CD4-positive, alpha-beta T cell treated with Interleukin-10 for 1 hour (primary cell): ENCODE measurements at regions not wholly inside any gene's neighbourhood (a gene's known extent, or its start where the extent isn't known, plus 50 kb on each side); places are given as distances from the start of the nearest gene placed in this dataset.

Source experiments
- DNase-seq: peaks from one replicate; pipeline ENCODE4 v3.0.0-alpha.2; 2020

DNA sequence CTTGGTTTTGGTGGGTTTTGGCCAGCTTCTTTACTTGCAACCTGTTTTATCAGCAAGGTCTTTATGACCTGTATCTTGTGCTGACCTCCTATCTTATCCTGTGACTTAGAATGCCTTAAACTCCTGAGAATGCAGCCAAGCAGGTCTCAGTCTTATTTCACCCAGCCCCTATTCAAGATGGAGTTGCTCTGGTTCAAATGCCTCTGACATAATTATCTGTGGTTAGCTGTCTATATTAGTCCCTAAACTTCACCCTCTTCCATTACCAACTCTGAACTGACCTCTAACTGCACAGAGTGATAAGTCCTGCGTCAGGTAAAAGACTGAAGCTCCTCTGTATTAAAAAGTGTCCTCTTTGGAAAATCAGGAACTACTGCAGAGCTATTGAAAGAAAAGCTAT, 61.9 kb upstream of the CD96 start:
- no peak for DNase-seq

- DNase-seq, result no peak
Observed at GRCh38 chr3:111481551-111481950, 60.4 kb upstream of the CD96 start.

- DNase-seq, result no peak
Observed at GRCh38 chr3:111482574-111482973, 59.4 kb upstream of the CD96 start.

DNA sequence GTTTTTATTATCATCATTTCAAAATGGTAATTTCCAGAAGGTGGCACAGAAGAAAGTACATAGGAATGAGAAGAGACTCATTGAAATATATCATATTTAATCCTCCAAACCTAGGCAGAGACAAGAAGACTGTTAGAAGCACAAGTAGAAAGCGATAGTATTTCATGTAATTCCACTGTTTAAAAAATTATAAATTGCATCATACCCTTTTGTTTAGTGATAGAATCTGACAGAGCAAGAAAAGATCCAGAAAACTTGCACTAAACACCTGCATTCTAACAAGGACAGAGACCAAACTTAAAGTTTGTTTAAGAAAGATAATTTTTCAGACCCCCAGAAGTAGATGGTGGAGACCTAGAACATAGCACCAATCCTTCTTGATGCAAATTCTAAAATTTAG, 56.9 kb upstream of the CD96 start:
- DNase-seq, result no peak
